Heart right ventricle (tissue), 16 donors: ENCODE measurements at regions not wholly inside any gene's neighbourhood (a gene's known extent, or its start where the extent isn't known, plus 50 kb on each side); places are given as distances from the start of the nearest gene placed in this dataset.
"Not testable (repeated sequence)": the region's sequence is repeated elsewhere in the genome, so short reads cannot be mapped to it uniquely, and the experiment has no call there.

ENCODE experiments used
- ATAC-seq, 8 donors: fragments of 200-7000 bp; cut with Tn5 transposase; one replicate each; pipeline ENCODE4 v1.9.1; 2020; ENCODE audit warnings: mild to moderate bottlenecking in 8 of 8, moderate library complexity in 8 of 8, moderate number of reproducible peaks in 1 of 8
- DNase-seq, 2 donors: peaks; one replicate each; pipeline ENCODE4 v3.0.0-alpha.2; 2020
- H3K27ac ChIP-seq, 10 donors: fragments of 200-600 bp; sonication (generic) in 2 of 10; one replicate each; pipeline versions ENCODE4 v1.5.0 to v1.8.0; 2020 to 2022; ENCODE audit warnings: mild to moderate bottlenecking in 3 of 10
- H3K27me3 ChIP-seq, 7 donors: fragments of 200-600 bp; one replicate each; pipeline ENCODE4 v1.8.0; 2021 to 2022; ENCODE audit warnings: mild to moderate bottlenecking in 2 of 7
- H3K36me3 ChIP-seq, 9 donors: fragments of 200-600 bp; sonication (generic) in 1 of 9; one replicate each; pipeline versions ENCODE4 v1.5.0 to v1.8.0; 2020 to 2022; ENCODE audit warnings: mild to moderate bottlenecking in 2 of 9
- H3K4me1 ChIP-seq, 9 donors: fragments of 200-600 bp; sonication (generic) in 1 of 9; one replicate each; pipeline versions ENCODE4 v1.5.0 to v1.8.0; 2020 to 2022; ENCODE audit warnings: mild to moderate bottlenecking in 4 of 9
- H3K4me3 ChIP-seq, 10 donors: fragments of 200-600 bp; sonication (generic) in 2 of 10; one replicate each; pipeline versions ENCODE4 v1.5.0 to v1.8.0; 2020 to 2022; ENCODE audit warnings: mild to moderate bottlenecking in 7 of 10, moderate library complexity in 2 of 10
- H3K9me3 ChIP-seq, 11 donors: fragments of 200-600 bp in 10 of 11; sonication (generic) in 2 of 11; one replicate each; pipeline versions ENCODE4 v1.5.0 to v1.8.0; 2013 to 2022; ENCODE audit warnings: mild to moderate bottlenecking in 2 of 11, control low read depth in 1 of 11, moderate library complexity in 1 of 11
- CTCF ChIP-seq, 9 donors: fragments of 200-600 bp; sonication (generic) in 2 of 9; IDR thresholded peaks; one replicate each; pipeline versions ENCODE4 v1.5.0 to v1.8.0; 2021 to 2022; ENCODE audit warnings: antibody characterized with exemption in 9 of 9, mild to moderate bottlenecking in 5 of 9, moderate library complexity in 1 of 9
- WGBS, 2 donors: extraction: QIAGEN DNeasy Blood & Tissue Kit; methylation state at CpG; one replicate each; pipeline ENCODE4 v1.1.7; 2013; ENCODE audit warnings: inconsistent platforms in 1 of 2; 5-methylcytosine and 5-hydroxymethylcytosine counted together
- intact Hi-C, 10 donors: fragments of 100-400 bp; cut with DNase I; formaldehyde crosslinking; loops; one replicate each; pipeline versions ENCODE4 v1.11.1 to v1.14.2; 2022
- donor health status: Arrhythmogenic right ventricular cardiomyopathy.
- donor health status: ischemic (EF 13 %, LVEDD 7.1; RV severe dilation, severe dysfunction).
- donor health status: healthy with polysubstance abuse.
- donor health status: DM: no; HTN: yes; CAD: no.
- donor health status: DM: no; HTN: no; CAD: no.
- donor health status: ischemic (EF 25% LVEDD 6.9; RV normal size, moderate dysfunction).
- donor health status: ischemic (EF 25% LVEDD 5.7; RV mildly dilated, moderate dysfunction).
- donor health status: healthy.
- donor health status: DM: yes; HTN: yes; CAD: no.
- donor health status: Ischemic cardiomyopathy.
- donor health status: ischemic (EF 35%, LVEDD 5.7; RV mildly dilated, moderate dysfunction).
- donor health status: nonischemic (EF 11% LVEDD 7.7; RV severe dilation, severe dysfunction).
- donor health status: DM: yes; HTN: yes; CAD: no.
- donor health status: PGD.
- donor health status: ischemic (EF 29% LVEDD 5.4; RV normal size, mild dysfunction).
- donor health status: nonischemic (EF 23%, LVEDD 6.1; RV moderate dilation, normal function).

- Histone ChIP-seq H3K27ac (no peak overlapping the region), H3K4me1 (peaks cover 0 to 23% (median 6%) of the 10 kb centered on the region in 9 donors), H3K36me3 (no peaks in the 10 kb centered on the region), H3K4me3 (no peak overlapping the region), H3K27me3 (peaks cover 0 to 51% (median 35%) of the 10 kb centered on the region in 7 donors), H3K9me3 (peaks cover 0 to 7% (median 0%) of the 10 kb centered on the region in 11 donors)
- TF ChIP-seq CTCF (IDR thresholded peaks at IDR 0.05) = no peak
- ATAC-seq (no peak), DNase-seq (no peak)
- WGBS, 2 donors = 94 to 97% methylated on average over 2 of the region's 2 CpGs
- intact Hi-C loops = no loop called here
Measured at GRCh38 chr1:229149435-229149834, 121.5 kb upstream of the RAB4A start.

GRCh38 chr1:229150518-229150917 lies 120.4 kb upstream of the RAB4A start:
- H3K9me3 ChIP-seq = peaks cover 0 to 7% (median 0%) of the 10 kb centered on the region in 11 donors
- DNase-seq = no peak
- H3K4me1 ChIP-seq = peaks cover 0 to 29% (median 6%) of the 10 kb centered on the region in 9 donors
- no peaks in the 10 kb centered on the region for H3K36me3 ChIP-seq
- no peak overlapping the region for H3K27ac ChIP-seq
- H3K4me3 ChIP-seq = no peak overlapping the region
- WGBS, 2 donors = 77 to 80% methylated on average over 7 of the region's 7 CpGs
- peaks cover 0 to 41% (median 29%) of the 10 kb centered on the region in 7 donors for H3K27me3 ChIP-seq
- TF ChIP-seq CTCF (IDR thresholded peaks at IDR 0.05) = no peak
- no peak for ATAC-seq
- intact Hi-C loops = loop anchor here in 4 of 10 donors (5.0 to 10.0 kb wide), 3 partner anchors 416 to 463 kb away; partner anchors contain the start of gene RHOU (in 1 of the 4)

- intact Hi-C loops = loop anchor here in 4 of 10 donors (5.0 to 10.0 kb wide), 3 partner anchors 417 to 464 kb away; partner anchors contain the start of gene RHOU (in 1 of the 4)
- 88 to 98% methylated on average over 4 of the region's 4 CpGs for WGBS, 2 donors
- H3K27me3 ChIP-seq = peaks cover 0 to 32% (median 20%) of the 10 kb centered on the region in 7 donors
- H3K4me3 ChIP-seq, ATAC-seq, H3K27ac ChIP-seq, H3K36me3 ChIP-seq, H3K9me3 ChIP-seq, DNase-seq: not testable (repeated sequence)
- peaks cover 0 to 35% (median 6%) of the 10 kb centered on the region in 9 donors for H3K4me1 ChIP-seq
Measured at GRCh38 chr1:229151412-229151811, 119.5 kb upstream of the RAB4A start.

- 88 to 92% methylated on average over 2 of the region's 2 CpGs for WGBS, 2 donors
- intact Hi-C loops = loop anchor here in 4 of 10 donors (5.0 to 10.0 kb wide), 3 partner anchors 418 to 465 kb away; partner anchors contain the start of gene RHOU (in 1 of the 4)
- H3K27me3 ChIP-seq = peaks cover 0 to 23% (median 12%) of the 10 kb centered on the region in 7 donors
- H3K36me3 ChIP-seq = no peaks in the 10 kb centered on the region
- H3K27ac ChIP-seq = no peak overlapping the region
- H3K4me3 ChIP-seq = no peak overlapping the region
- no peak for TF ChIP-seq CTCF (IDR thresholded peaks at IDR 0.05)
- H3K4me1 ChIP-seq = peaks cover 0 to 36% (median 3%) of the 10 kb centered on the region in 9 donors
- ATAC-seq (no peak), DNase-seq (no peak)
- peaks cover 0 to 7% (median 0%) of the 10 kb centered on the region in 11 donors for H3K9me3 ChIP-seq
Measured at GRCh38 chr1:229152311-229152710, 118.6 kb upstream of the RAB4A start.

- Histone ChIP-seq H3K27ac (no peak overlapping the region), H3K4me3 (no peak overlapping the region), H3K27me3 (peaks cover 0 to 7% (median 0%) of the 10 kb centered on the region in 7 donors), H3K36me3 (no peaks in the 10 kb centered on the region), H3K9me3 (peaks cover 0 to 7% (median 0%) of the 10 kb centered on the region in 11 donors), H3K4me1 (peaks cover 0 to 41% (median 0%) of the 10 kb centered on the region in 9 donors)
- 96% methylated on average over 2 of the region's 2 CpGs for WGBS, 2 donors
- intact Hi-C loops = loop anchor here in 4 of 10 donors (5.0 to 10.0 kb wide), 3 partner anchors 419 to 467 kb away; partner anchors contain the start of gene RHOU (in 1 of the 4)
- ATAC-seq = no peak
- no peak for DNase-seq
- no peak for TF ChIP-seq CTCF (IDR thresholded peaks at IDR 0.05)
Measured at GRCh38 chr1:229153955-229154548, 116.9 kb upstream of the RAB4A start.
